GM21576 (cell line): ENCODE measurements at regions not wholly inside any gene's neighbourhood (a gene's known extent, or its start where the extent isn't known, plus 50 kb on each side); places are given as distances from the start of the nearest gene placed in this dataset.
"Not testable (repeated sequence)": the region's sequence is repeated elsewhere in the genome, so short reads cannot be mapped to it uniquely, and the experiment has no call there.

ENCODE experiments used
- ATAC-seq: cut with Tn5 transposase; IDR thresholded peaks from one replicate; pipeline ENCODE4 v1.9.1; 2021; ENCODE audit warnings: mild to moderate bottlenecking, moderate library complexity; ENCODE audit not compliant: unreplicated experiment

GRCh38 chr2:185984670-185985069 lies 246.1 kb downstream of the FSIP2 start:
- ATAC-seq, result no peak

GRCh38 chr2:185988907-185989306 lies 250.3 kb downstream of the FSIP2 start:
- not testable (repeated sequence) for ATAC-seq

GRCh38 chr2:185990861-185991525 lies 252.4 kb downstream of the FSIP2 start:
- no peak for ATAC-seq

GRCh38 chr2:185998562-185999070 lies 260.0 kb downstream of the FSIP2 start:
- no peak for ATAC-seq

- ATAC-seq, result no peak
Observed at GRCh38 chr2:186009341-186009740, 270.7 kb downstream of the FSIP2 start.

- ATAC-seq, result no peak
Observed at GRCh38 chr2:186017278-186017677, 278.7 kb downstream of the FSIP2 start.

- ATAC-seq, result no peak
Observed at GRCh38 chr2:186024921-186025320, 286.3 kb downstream of the FSIP2 start.

- ATAC-seq, result peak; percentile 67
Observed at GRCh38 chr2:186027922-186028321, 289.3 kb downstream of the FSIP2 start.

GRCh38 chr2:186031229-186031628 lies 292.6 kb downstream of the FSIP2 start:
- peak; percentile 40 for ATAC-seq

GRCh38 chr2:186032102-186032738 lies 293.6 kb downstream of the FSIP2 start:
- no peak for ATAC-seq

- ATAC-seq, result no peak
Observed at GRCh38 chr2:186032930-186033329, 294.3 kb downstream of the FSIP2 start.

GRCh38 chr2:186033541-186033940 lies 294.9 kb downstream of the FSIP2 start:
- ATAC-seq, result no peak

- ATAC-seq, result no peak
Observed at GRCh38 chr2:186036862-186037449, 298.4 kb downstream of the FSIP2 start.

GRCh38 chr2:186042207-186043028 lies 303.8 kb downstream of the FSIP2 start:
- ATAC-seq, result no peak

- ATAC-seq, result no peak
Observed at GRCh38 chr2:186044761-186045160, 306.2 kb downstream of the FSIP2 start.

GRCh38 chr2:186052930-186053329 lies 314.3 kb downstream of the FSIP2 start:
- ATAC-seq, result no peak

- no peak for ATAC-seq
Observed at GRCh38 chr2:186058614-186059013, 320.0 kb downstream of the FSIP2 start.

GRCh38 chr2:186059096-186059495 lies 320.5 kb downstream of the FSIP2 start:
- no peak for ATAC-seq

- ATAC-seq, result no peak
Observed at GRCh38 chr2:186060744-186061440, 322.3 kb downstream of the FSIP2 start.

- ATAC-seq, result peak; percentile 52
Observed at GRCh38 chr2:186064507-186064906, 325.9 kb downstream of the FSIP2 start.

- no peak for ATAC-seq
Observed at GRCh38 chr2:186065491-186065890, 326.9 kb downstream of the FSIP2 start.
